C4-2B (cell line): ENCODE measurements at regions not wholly inside any gene's neighbourhood (a gene's known extent, or its start where the extent isn't known, plus 50 kb on each side); places are given as distances from the start of the nearest gene placed in this dataset.

Source experiments
- H3K27ac ChIP-seq: fragments of 450-650 bp; 2 replicates; pipeline ENCODE4 v1.5.1; 2017
- CTCF ChIP-seq: fragments of 450-650 bp; conservative IDR thresholded peaks from 2 replicates; pipeline ENCODE4 v1.5.1; 2017; ENCODE audit warnings: mild to moderate bottlenecking
- ZFX ChIP-seq: fragments of 450-650 bp; IDR thresholded peaks from 2 replicates; pipeline ENCODE4 v1.6.1; 2017

GRCh38 chr5:18325431-18325830 lies 691.2 kb downstream of the TAF11L14 start:
- TF ChIP-seq CTCF (no peak), ZFX (no peak)
- no peak overlapping the region for H3K27ac ChIP-seq

- TF ChIP-seq ZFX (no peak), CTCF (no peak)
- no peak overlapping the region for H3K27ac ChIP-seq
Measured at GRCh38 chr5:18329328-18329727, 695.1 kb downstream of the TAF11L14 start.

- TF ChIP-seq ZFX (no peak), CTCF (no peak)
- H3K27ac ChIP-seq = no peak overlapping the region
Measured at GRCh38 chr5:18333841-18334240, 699.6 kb downstream of the TAF11L14 start.

- TF ChIP-seq ZFX = no peak
- TF ChIP-seq CTCF = no peak
- H3K27ac ChIP-seq = no peak overlapping the region
Measured at GRCh38 chr5:18334949-18335348, 700.7 kb downstream of the TAF11L14 start.

GRCh38 chr5:18354828-18355227 lies 720.6 kb downstream of the TAF11L14 start:
- H3K27ac ChIP-seq = no peak overlapping the region
- no peak for TF ChIP-seq ZFX
- no peak for TF ChIP-seq CTCF

- no peak overlapping the region for H3K27ac ChIP-seq
- TF ChIP-seq CTCF (no peak), ZFX (no peak)
Measured at GRCh38 chr5:18357486-18357885, 723.2 kb downstream of the TAF11L14 start.

- TF ChIP-seq ZFX = no peak
- no peak for TF ChIP-seq CTCF
- H3K27ac ChIP-seq = no peak overlapping the region
Measured at GRCh38 chr5:18366234-18366633, 732.0 kb downstream of the TAF11L14 start.
